Right lobe of liver (tissue), 4 donors: ENCODE measurements at regions not wholly inside any gene's neighbourhood (a gene's known extent, or its start where the extent isn't known, plus 50 kb on each side); places are given as distances from the start of the nearest gene placed in this dataset.

Experiments
- POLR2A ChIP-seq: fragments of 450-650 bp; IDR thresholded peaks from one replicate; pipeline ENCODE4 v1.6.1; 2017; ENCODE audit warnings: antibody characterized with exemption, mild to moderate bottlenecking
- TF ChIP-seq, protein P1 (sequence below), 4 donors: fragments of 200-600 bp in 3 of 4; fragments of 450-650 bp in 1 of 4; IDR thresholded peaks; one replicate each; pipeline versions ENCODE4 v1.5.1 to v1.8.0; 2016 to 2022; ENCODE audit warnings: antibody characterized with exemption in 4 of 4, mild to moderate bottlenecking in 2 of 4
- donor health status: DM: no; HTN: no; CAD: no.
- donor health status: DM: no; HTN: no; CAD: no.
- donor health status: DM: no; HTN: yes; CAD: no.

- TF ChIP-seq, protein P1, sequence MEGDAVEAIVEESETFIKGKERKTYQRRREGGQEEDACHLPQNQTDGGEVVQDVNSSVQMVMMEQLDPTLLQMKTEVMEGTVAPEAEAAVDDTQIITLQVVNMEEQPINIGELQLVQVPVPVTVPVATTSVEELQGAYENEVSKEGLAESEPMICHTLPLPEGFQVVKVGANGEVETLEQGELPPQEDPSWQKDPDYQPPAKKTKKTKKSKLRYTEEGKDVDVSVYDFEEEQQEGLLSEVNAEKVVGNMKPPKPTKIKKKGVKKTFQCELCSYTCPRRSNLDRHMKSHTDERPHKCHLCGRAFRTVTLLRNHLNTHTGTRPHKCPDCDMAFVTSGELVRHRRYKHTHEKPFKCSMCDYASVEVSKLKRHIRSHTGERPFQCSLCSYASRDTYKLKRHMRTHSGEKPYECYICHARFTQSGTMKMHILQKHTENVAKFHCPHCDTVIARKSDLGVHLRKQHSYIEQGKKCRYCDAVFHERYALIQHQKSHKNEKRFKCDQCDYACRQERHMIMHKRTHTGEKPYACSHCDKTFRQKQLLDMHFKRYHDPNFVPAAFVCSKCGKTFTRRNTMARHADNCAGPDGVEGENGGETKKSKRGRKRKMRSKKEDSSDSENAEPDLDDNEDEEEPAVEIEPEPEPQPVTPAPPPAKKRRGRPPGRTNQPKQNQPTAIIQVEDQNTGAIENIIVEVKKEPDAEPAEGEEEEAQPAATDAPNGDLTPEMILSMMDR (IDR thresholded peaks at IDR 0.05), result no peak
- no peak for TF ChIP-seq POLR2A
Measured at GRCh38 chr22:49196046-49196511, 631.6 kb downstream of the BRD1 start.
